ENCODE measurements at regions not wholly inside any gene's neighbourhood (a gene's known extent, or its start where the extent isn't known, plus 50 kb on each side); places are given as distances from the start of the nearest gene placed in this dataset.

DNA sequence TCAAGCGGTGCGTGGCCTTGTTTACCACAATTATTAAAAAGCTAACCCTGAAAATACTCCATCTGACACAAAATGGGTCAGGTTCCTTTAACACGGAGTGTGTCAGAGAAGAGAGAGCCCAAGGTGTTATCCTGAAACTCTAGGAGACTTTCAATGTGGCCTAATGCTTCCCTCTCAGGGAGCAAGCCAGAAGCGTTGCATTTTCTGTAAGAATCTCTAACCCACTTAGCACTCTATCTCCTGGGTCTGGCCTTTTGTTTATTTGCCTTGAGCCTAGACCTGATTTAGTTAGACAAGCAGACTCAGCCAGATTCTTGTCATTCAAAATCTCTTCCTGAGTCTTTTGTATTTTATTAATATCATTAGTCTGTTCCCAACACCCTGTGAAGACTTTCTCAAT is 184.0 kb upstream of the SYT1 start:
- Histone ChIP-seq H3K27me3 (ENCODE audit: control insufficient read depth, insufficient read depth, low read length) (no peaks in the 10 kb centered on the region), H3K27ac (ENCODE audit: low read length) (no peak overlapping the region), H3K4me3 (ENCODE audit: low read length) (no peak overlapping the region), H3K9me3 (ENCODE audit: control insufficient read depth, low read depth, low read length) (no peaks in the 10 kb centered on the region), H3K4me1 (ENCODE audit: control insufficient read depth, insufficient read depth, low read length) (no peaks in the 10 kb centered on the region), H3K36me3 (ENCODE audit: control insufficient read depth, insufficient read depth, low read length) (no peaks in the 10 kb centered on the region)
- no CpG with 5 or more reads among the region's 4 CpGs for WGBS (ENCODE audit: insufficient coverage, low lambda C conversion rate)
- no peak for DNase-seq

DNA sequence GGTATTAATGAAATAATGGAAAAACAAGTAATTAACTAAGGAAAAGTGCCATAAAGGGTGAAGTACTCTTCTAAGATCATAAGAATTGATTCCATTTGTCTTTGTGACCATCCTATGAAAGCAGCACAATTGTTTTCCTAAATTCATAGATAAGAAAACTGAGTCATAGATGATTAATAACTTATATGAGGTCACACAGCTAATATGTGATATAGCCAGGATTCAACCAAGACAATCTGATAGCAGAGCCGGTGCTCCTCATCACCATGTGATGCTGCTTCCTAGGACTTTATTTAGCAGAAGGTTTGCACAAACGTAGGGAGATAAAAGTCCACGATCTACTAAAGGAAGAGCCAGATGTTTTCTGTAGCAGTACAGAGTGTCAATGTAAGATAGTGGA is 181.5 kb upstream of the SYT1 start:
- no peaks in the 10 kb centered on the region for H3K36me3 ChIP-seq (ENCODE audit: control insufficient read depth, insufficient read depth, low read length)
- no peak for DNase-seq
- no peaks in the 10 kb centered on the region for H3K9me3 ChIP-seq (ENCODE audit: control insufficient read depth, low read depth, low read length)
- H3K27ac ChIP-seq (ENCODE audit: low read length): no peak overlapping the region
- H3K4me1 ChIP-seq (ENCODE audit: control insufficient read depth, insufficient read depth, low read length): no peaks in the 10 kb centered on the region
- no CpG with 5 or more reads among the region's 3 CpGs for WGBS (ENCODE audit: insufficient coverage, low lambda C conversion rate)
- no peaks in the 10 kb centered on the region for H3K27me3 ChIP-seq (ENCODE audit: control insufficient read depth, insufficient read depth, low read length)
- no peak overlapping the region for H3K4me3 ChIP-seq (ENCODE audit: low read length)

DNA sequence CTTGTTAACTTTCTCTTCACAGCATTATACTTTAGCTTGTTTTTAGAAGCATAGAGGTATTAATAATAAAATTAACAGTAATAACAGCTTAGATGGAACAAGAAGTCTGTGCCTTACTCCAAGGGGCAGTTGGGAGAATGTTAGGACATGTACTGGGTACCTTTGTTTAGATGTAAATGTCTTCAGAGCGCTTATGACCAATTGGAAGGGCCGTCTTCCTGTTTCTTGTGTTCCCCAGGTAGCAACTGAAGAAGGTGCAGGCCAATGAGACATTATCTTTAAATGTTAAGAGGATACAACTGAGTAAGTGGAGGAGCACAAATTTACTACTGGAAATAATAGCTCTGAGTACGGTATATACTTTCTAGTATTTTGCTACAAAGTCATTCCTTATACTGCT is 180.9 kb upstream of the SYT1 start:
- Histone ChIP-seq H3K9me3 (ENCODE audit: control insufficient read depth, low read depth, low read length) (no peaks in the 10 kb centered on the region), H3K27ac (ENCODE audit: low read length) (no peak overlapping the region), H3K4me3 (ENCODE audit: low read length) (no peak overlapping the region), H3K27me3 (ENCODE audit: control insufficient read depth, insufficient read depth, low read length) (no peaks in the 10 kb centered on the region), H3K4me1 (ENCODE audit: control insufficient read depth, insufficient read depth, low read length) (no peaks in the 10 kb centered on the region), H3K36me3 (ENCODE audit: control insufficient read depth, insufficient read depth, low read length) (no peaks in the 10 kb centered on the region)
- 100% methylated on average over 1 of the region's 3 CpGs for WGBS (ENCODE audit: insufficient coverage, low lambda C conversion rate)
- no peak for DNase-seq

DNA sequence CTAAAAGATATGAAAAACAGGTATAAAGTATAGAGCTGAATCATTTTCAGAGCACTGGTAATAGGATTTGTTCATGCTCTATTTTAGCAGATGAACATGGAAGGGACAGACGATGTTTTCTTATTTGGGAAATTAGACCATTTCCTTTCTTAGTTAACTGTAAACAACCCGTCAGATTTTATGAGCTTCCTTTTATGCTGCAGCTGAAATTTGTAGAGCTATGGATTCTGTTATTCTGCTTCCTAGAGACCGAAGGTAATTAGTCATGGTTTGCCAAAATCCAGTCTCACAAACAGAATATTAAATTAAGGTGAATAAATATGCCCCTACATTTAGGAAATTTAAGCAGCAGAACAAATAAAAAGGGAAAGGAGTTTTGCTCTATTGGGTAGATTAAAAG is 180.2 kb upstream of the SYT1 start:
- Histone ChIP-seq H3K9me3 (ENCODE audit: control insufficient read depth, low read depth, low read length) (no peaks in the 10 kb centered on the region), H3K36me3 (ENCODE audit: control insufficient read depth, insufficient read depth, low read length) (no peaks in the 10 kb centered on the region), H3K4me3 (ENCODE audit: low read length) (no peak overlapping the region), H3K27me3 (ENCODE audit: control insufficient read depth, insufficient read depth, low read length) (no peaks in the 10 kb centered on the region), H3K4me1 (ENCODE audit: control insufficient read depth, insufficient read depth, low read length) (no peaks in the 10 kb centered on the region), H3K27ac (ENCODE audit: low read length) (no peak overlapping the region)
- WGBS (ENCODE audit: insufficient coverage, low lambda C conversion rate): 83% methylated on average over 1 of the region's 3 CpGs
- DNase-seq: no peak

DNA sequence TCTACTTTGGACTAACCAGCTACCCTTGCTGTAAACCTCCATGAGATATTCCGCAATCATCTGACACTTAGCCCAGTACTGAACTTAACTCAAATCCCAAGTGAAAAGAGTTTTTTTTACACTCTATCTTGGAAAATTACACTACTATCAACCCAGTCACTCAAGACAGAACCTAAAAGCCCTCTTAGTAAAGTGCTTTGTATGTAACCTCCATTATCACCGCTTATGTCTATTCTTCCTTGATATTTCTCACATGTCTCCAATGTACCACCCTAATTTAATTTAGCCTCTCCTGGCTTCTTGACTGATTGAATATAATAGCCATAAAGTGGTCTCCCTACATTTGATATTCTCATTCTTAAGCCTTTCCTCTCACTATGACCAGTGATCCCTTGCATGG is 168.8 kb upstream of the SYT1 start:
- no peak overlapping the region for H3K4me3 ChIP-seq (ENCODE audit: low read length)
- no peaks in the 10 kb centered on the region for H3K36me3 ChIP-seq (ENCODE audit: control insufficient read depth, insufficient read depth, low read length)
- 100% methylated on average over 2 of the region's 2 CpGs for WGBS (ENCODE audit: insufficient coverage, low lambda C conversion rate)
- no peak for DNase-seq
- H3K4me1 ChIP-seq (ENCODE audit: control insufficient read depth, insufficient read depth, low read length): no peaks in the 10 kb centered on the region
- H3K9me3 ChIP-seq (ENCODE audit: control insufficient read depth, low read depth, low read length): peaks cover 3% of the 10 kb centered on the region
- H3K27ac ChIP-seq (ENCODE audit: low read length): no peak overlapping the region
- H3K27me3 ChIP-seq (ENCODE audit: control insufficient read depth, insufficient read depth, low read length): no peaks in the 10 kb centered on the region

DNA sequence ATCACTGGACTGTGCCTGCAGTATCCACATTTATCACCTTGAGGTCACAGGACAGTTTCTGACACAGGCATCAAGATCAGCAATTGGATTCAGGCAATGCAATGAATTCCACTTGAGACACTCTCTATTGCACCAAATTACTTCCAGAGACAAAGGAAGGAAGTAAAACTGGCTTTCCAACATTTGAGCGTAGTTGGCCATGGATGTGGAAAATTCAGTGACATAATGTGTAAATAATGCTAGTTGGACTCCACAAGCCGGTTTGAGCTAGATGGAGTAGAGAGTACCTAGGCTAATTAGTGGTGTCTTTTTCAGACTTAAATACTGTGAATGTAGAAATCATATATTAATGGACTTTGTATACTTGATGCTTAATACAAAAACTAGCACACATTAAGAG is 168.3 kb upstream of the SYT1 start:
- Histone ChIP-seq H3K4me3 (ENCODE audit: low read length) (no peak overlapping the region), H3K36me3 (ENCODE audit: control insufficient read depth, insufficient read depth, low read length) (no peaks in the 10 kb centered on the region), H3K9me3 (ENCODE audit: control insufficient read depth, low read depth, low read length) (peaks cover 3% of the 10 kb centered on the region), H3K4me1 (ENCODE audit: control insufficient read depth, insufficient read depth, low read length) (no peaks in the 10 kb centered on the region), H3K27ac (ENCODE audit: low read length) (no peak overlapping the region), H3K27me3 (ENCODE audit: control insufficient read depth, insufficient read depth, low read length) (no peaks in the 10 kb centered on the region)
- DNase-seq: no peak
- no CpG with 5 or more reads among the region's 2 CpGs for WGBS (ENCODE audit: insufficient coverage, low lambda C conversion rate)

DNA sequence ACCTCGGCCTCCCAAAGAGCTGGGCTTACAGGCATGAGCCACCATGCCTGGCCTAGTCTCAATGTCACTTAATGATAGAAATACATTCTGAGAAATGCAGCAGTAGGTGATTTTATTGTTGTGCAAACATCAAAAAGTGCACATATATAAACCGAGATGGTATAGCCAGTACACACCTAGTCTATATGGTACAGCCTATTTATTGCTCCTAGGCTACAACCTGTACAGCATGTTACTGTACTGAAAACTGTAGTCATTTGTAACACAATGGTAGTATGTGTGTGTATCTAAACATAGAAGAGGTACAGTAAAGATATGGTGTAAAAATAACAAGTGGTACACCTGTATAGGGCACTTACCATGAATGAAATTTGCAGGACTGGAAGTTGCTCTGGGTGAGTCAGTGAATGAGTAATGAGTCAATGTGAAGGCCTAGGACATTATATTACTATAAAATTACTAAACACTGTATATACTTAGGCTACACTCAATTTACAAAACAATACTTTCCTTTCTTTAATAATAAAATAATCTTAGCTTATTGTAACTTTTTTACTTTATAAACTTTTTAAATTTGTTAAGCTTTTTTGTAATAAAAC is 166.7 kb upstream of the SYT1 start:
- Histone ChIP-seq H3K9me3 (ENCODE audit: control insufficient read depth, low read depth, low read length) (peaks cover 3% of the 10 kb centered on the region), H3K4me3 (ENCODE audit: low read length) (no peak overlapping the region), H3K4me1 (ENCODE audit: control insufficient read depth, insufficient read depth, low read length) (no peaks in the 10 kb centered on the region), H3K27me3 (ENCODE audit: control insufficient read depth, insufficient read depth, low read length) (no peaks in the 10 kb centered on the region), H3K36me3 (ENCODE audit: control insufficient read depth, insufficient read depth, low read length) (no peaks in the 10 kb centered on the region), H3K27ac (ENCODE audit: low read length) (no peak overlapping the region)
- no peak for DNase-seq
- no CpG with 5 or more reads among the region's 2 CpGs for WGBS (ENCODE audit: insufficient coverage, low lambda C conversion rate)

DNA sequence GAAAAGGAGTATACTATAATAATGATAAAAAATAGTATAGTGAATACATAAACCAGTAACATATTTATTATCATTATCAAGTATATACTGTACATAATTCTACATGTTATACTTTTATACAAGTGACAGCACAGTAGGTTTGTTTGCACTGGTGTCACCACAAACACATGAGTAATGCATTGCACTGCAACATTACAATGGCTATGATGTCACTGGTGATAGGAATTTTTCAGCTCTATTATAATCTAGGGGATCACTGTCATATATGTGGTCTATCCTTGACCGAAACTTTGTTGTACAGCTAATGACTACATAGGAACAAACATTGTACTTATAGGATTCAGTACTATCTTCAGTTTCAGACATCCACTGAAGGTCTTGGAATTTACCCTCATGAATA is 165.8 kb upstream of the SYT1 start:
- no CpG with 5 or more reads among the region's 1 CpG for WGBS (ENCODE audit: insufficient coverage, low lambda C conversion rate)
- Histone ChIP-seq H3K27me3 (ENCODE audit: control insufficient read depth, insufficient read depth, low read length) (no peaks in the 10 kb centered on the region), H3K27ac (ENCODE audit: low read length) (no peak overlapping the region), H3K4me3 (ENCODE audit: low read length) (no peak overlapping the region), H3K4me1 (ENCODE audit: control insufficient read depth, insufficient read depth, low read length) (no peaks in the 10 kb centered on the region), H3K9me3 (ENCODE audit: control insufficient read depth, low read depth, low read length) (peaks cover 3% of the 10 kb centered on the region), H3K36me3 (ENCODE audit: control insufficient read depth, insufficient read depth, low read length) (no peaks in the 10 kb centered on the region)
- DNase-seq: no peak

DNA sequence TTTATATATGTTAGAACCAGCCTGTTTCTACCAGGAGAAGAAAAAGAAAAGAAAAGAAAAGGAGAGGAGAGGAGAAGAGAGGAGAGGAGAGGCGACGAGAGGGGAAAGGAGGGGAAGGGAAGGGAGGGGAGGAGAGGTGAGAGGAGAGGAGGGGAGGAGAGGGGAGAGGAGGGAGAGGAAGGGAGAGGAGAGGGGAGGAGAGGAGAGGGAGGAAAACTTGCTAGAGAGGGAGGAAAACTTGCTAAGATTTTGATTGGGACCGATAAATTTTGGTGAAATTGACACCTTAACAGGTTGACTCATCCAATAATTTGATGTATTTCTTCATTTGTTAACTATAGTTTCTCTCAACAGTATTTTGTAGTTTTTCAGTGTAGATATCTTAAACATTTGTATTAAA is 164.0 kb upstream of the SYT1 start:
- WGBS (ENCODE audit: insufficient coverage, low lambda C conversion rate): 100% methylated on average over 3 of the region's 3 CpGs
- H3K27ac ChIP-seq (ENCODE audit: low read length): no peak overlapping the region
- no peaks in the 10 kb centered on the region for H3K4me1 ChIP-seq (ENCODE audit: control insufficient read depth, insufficient read depth, low read length)
- no peak overlapping the region for H3K4me3 ChIP-seq (ENCODE audit: low read length)
- peaks cover 3% of the 10 kb centered on the region for H3K9me3 ChIP-seq (ENCODE audit: control insufficient read depth, low read depth, low read length)
- no peak for DNase-seq
- H3K27me3 ChIP-seq (ENCODE audit: control insufficient read depth, insufficient read depth, low read length): no peaks in the 10 kb centered on the region
- no peaks in the 10 kb centered on the region for H3K36me3 ChIP-seq (ENCODE audit: control insufficient read depth, insufficient read depth, low read length)

DNA sequence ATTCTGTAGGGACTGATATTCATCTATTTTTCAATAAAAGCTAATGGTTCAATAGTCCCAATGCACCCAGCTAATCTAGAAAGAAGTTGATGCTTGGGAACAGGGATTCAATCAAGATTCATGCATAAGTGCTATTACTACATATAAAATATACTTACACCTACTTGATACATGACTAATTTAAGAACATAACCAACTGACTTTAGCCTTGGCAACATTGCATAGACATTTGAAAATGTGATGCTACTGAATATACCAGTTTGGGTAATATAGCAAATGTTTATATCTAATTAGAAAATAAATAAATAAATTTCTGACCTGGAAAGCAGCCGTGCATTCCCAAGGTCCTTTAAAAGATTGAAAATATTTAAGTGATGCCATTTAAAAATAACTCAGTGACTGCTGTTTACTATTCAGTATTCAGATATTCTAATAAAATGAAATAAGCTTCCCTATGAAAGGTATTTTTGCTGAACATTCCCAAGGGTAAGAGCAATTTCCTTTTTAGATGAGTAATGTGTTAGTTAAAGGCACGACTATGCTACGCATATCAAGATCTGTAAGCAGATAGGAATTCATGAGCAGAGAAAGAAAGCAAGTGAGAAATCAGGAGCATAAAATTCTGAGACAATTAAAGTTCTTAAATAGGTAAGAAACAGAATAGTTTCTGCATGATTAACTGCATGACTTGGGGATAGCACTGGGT is 160.6 kb upstream of the SYT1 start:
- no peaks in the 10 kb centered on the region for H3K4me1 ChIP-seq (ENCODE audit: control insufficient read depth, insufficient read depth, low read length)
- no peak for DNase-seq
- no peak overlapping the region for H3K4me3 ChIP-seq (ENCODE audit: low read length)
- peaks cover 3% of the 10 kb centered on the region for H3K9me3 ChIP-seq (ENCODE audit: control insufficient read depth, low read depth, low read length)
- no peaks in the 10 kb centered on the region for H3K36me3 ChIP-seq (ENCODE audit: control insufficient read depth, insufficient read depth, low read length)
- 75% methylated on average over 3 of the region's 3 CpGs for WGBS (ENCODE audit: insufficient coverage, low lambda C conversion rate)
- no peak overlapping the region for H3K27ac ChIP-seq (ENCODE audit: low read length)
- H3K27me3 ChIP-seq (ENCODE audit: control insufficient read depth, insufficient read depth, low read length): no peaks in the 10 kb centered on the region

DNA sequence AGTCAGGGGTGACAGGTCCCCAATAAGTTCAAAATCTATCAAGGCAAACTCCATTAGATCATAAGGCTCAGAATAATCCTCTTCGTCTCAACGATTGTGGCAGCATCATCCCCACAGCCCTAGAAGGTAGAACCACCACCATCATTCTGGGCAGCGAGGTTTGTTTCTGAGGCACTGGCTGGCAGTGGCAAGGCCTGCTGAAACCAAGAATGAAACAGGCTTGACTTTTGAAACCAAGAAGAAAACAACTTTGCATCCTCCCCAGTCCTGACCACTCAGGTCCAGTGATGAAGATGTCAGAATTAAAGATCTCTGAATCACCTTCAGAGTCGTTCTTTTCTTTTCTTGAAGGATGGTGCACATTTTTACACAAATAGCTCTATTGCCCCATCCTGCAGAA is 152.6 kb upstream of the SYT1 start:
- Histone ChIP-seq H3K9me3 (ENCODE audit: control insufficient read depth, low read depth, low read length) (no peaks in the 10 kb centered on the region), H3K4me1 (ENCODE audit: control insufficient read depth, insufficient read depth, low read length) (no peaks in the 10 kb centered on the region), H3K36me3 (ENCODE audit: control insufficient read depth, insufficient read depth, low read length) (no peaks in the 10 kb centered on the region), H3K4me3 (ENCODE audit: low read length) (no peak overlapping the region), H3K27me3 (ENCODE audit: control insufficient read depth, insufficient read depth, low read length) (no peaks in the 10 kb centered on the region), H3K27ac (ENCODE audit: low read length) (no peak overlapping the region)
- no peak for DNase-seq
- WGBS (ENCODE audit: insufficient coverage, low lambda C conversion rate): 88% methylated on average over 1 of the region's 4 CpGs

Measured in large intestine (tissue), 3 donors.